Activated naive CD4-positive, alpha-beta T cell treated with anti-CD3 and anti-CD28 coated beads, Interleukin-2, amount 50 U/mL, for 16 hours (primary cell): ENCODE measurements at regions not wholly inside any gene's neighbourhood (a gene's known extent, or its start where the extent isn't known, plus 50 kb on each side); places are given as distances from the start of the nearest gene placed in this dataset.

Source experiments
- DNase-seq: peaks from one replicate; pipeline ENCODE4 v3.0.0-alpha.2; 2020

GRCh38 chr10:130635528-130635927 lies 499.3 kb downstream of the GLRX3 start:
- DNase-seq: no peak

- no peak for DNase-seq
Measured at GRCh38 chr10:130636313-130636930, 500.2 kb downstream of the GLRX3 start.

- no peak for DNase-seq
Measured at GRCh38 chr10:130637089-130637676, 501.0 kb downstream of the GLRX3 start.

GRCh38 chr10:130638991-130639390 lies 502.8 kb downstream of the GLRX3 start:
- no peak for DNase-seq

- no peak for DNase-seq
Measured at GRCh38 chr10:130642926-130643325, 506.7 kb downstream of the GLRX3 start.

GRCh38 chr10:130647341-130647740 lies 511.1 kb downstream of the GLRX3 start:
- DNase-seq: no peak

GRCh38 chr10:130648807-130649206 lies 512.6 kb downstream of the GLRX3 start:
- no peak for DNase-seq

GRCh38 chr10:130652544-130652943 lies 516.4 kb downstream of the GLRX3 start:
- DNase-seq: no peak

GRCh38 chr10:130652964-130653578 lies 516.9 kb downstream of the GLRX3 start:
- no peak for DNase-seq

GRCh38 chr10:130654726-130655125 lies 518.5 kb downstream of the GLRX3 start:
- no peak for DNase-seq

- no peak for DNase-seq
Measured at GRCh38 chr10:130655313-130656186, 519.4 kb downstream of the GLRX3 start.

- no peak for DNase-seq
Measured at GRCh38 chr10:130656187-130656575, 520.0 kb downstream of the GLRX3 start.

- DNase-seq: no peak
Measured at GRCh38 chr10:130656582-130657133, 520.5 kb downstream of the GLRX3 start.

- DNase-seq: no peak
Measured at GRCh38 chr10:130658687-130659290, 522.6 kb downstream of the GLRX3 start.

- DNase-seq: no peak
Measured at GRCh38 chr10:130659528-130659927, 523.3 kb downstream of the GLRX3 start.

- no peak for DNase-seq
Measured at GRCh38 chr10:130660266-130660665, 524.1 kb downstream of the GLRX3 start.

- DNase-seq: no peak
Measured at GRCh38 chr10:130661419-130661818, 525.2 kb downstream of the GLRX3 start.

GRCh38 chr10:130662775-130663174 lies 526.6 kb downstream of the GLRX3 start:
- no peak for DNase-seq

- DNase-seq: no peak
Measured at GRCh38 chr10:130664526-130664925, 528.3 kb downstream of the GLRX3 start.

- no peak for DNase-seq
Measured at GRCh38 chr10:130666215-130666614, 530.0 kb downstream of the GLRX3 start.

GRCh38 chr10:130686689-130687300 lies 550.6 kb downstream of the GLRX3 start:
- no peak for DNase-seq

GRCh38 chr10:130687566-130687965 lies 551.4 kb downstream of the GLRX3 start:
- no peak for DNase-seq
